Myocyte (in vitro differentiated cells): ENCODE measurements at regions not wholly inside any gene's neighbourhood (a gene's known extent, or its start where the extent isn't known, plus 50 kb on each side); places are given as distances from the start of the nearest gene placed in this dataset.

Experiments
- DNase-seq: peaks from one replicate; pipeline ENCODE4 v3.0.0-alpha.2; 2012; ENCODE audit warnings: low read depth

GRCh38 chr20:11650566-11650965 lies 267.1 kb upstream of the BTBD3 start:
- DNase-seq: no peak

GRCh38 chr20:11651138-11651537 lies 266.6 kb upstream of the BTBD3 start:
- no peak for DNase-seq

GRCh38 chr20:11651647-11652046 lies 266.0 kb upstream of the BTBD3 start:
- DNase-seq: no peak

GRCh38 chr20:11652128-11652527 lies 265.6 kb upstream of the BTBD3 start:
- DNase-seq: no peak

GRCh38 chr20:11654766-11655165 lies 262.9 kb upstream of the BTBD3 start:
- no peak for DNase-seq

- no peak for DNase-seq
Observed at GRCh38 chr20:11660673-11661072, 257.0 kb upstream of the BTBD3 start.

- DNase-seq: no peak
Observed at GRCh38 chr20:11671015-11671511, 246.6 kb upstream of the BTBD3 start.

- DNase-seq: no peak
Observed at GRCh38 chr20:11672959-11673358, 244.7 kb upstream of the BTBD3 start.

GRCh38 chr20:11675920-11676629 lies 241.6 kb upstream of the BTBD3 start:
- DNase-seq: no peak

- DNase-seq: peak; percentile 56
Observed at GRCh38 chr20:11676630-11677287, 240.9 kb upstream of the BTBD3 start.

- DNase-seq: no peak
Observed at GRCh38 chr20:11677428-11677827, 240.3 kb upstream of the BTBD3 start.

- DNase-seq: no peak
Observed at GRCh38 chr20:11677836-11678235, 239.9 kb upstream of the BTBD3 start.

- no peak for DNase-seq
Observed at GRCh38 chr20:11682285-11682684, 235.4 kb upstream of the BTBD3 start.

- DNase-seq: no peak
Observed at GRCh38 chr20:11686195-11686594, 231.5 kb upstream of the BTBD3 start.

GRCh38 chr20:11686820-11687543 lies 230.7 kb upstream of the BTBD3 start:
- DNase-seq: peak; percentile 70

GRCh38 chr20:11687546-11688292 lies 230.0 kb upstream of the BTBD3 start:
- no peak for DNase-seq

GRCh38 chr20:11689262-11689661 lies 228.4 kb upstream of the BTBD3 start:
- DNase-seq: no peak

GRCh38 chr20:11691766-11692165 lies 225.9 kb upstream of the BTBD3 start:
- no peak for DNase-seq

- no peak for DNase-seq
Observed at GRCh38 chr20:11692567-11692966, 225.1 kb upstream of the BTBD3 start.

- no peak for DNase-seq
Observed at GRCh38 chr20:11694467-11694866, 223.2 kb upstream of the BTBD3 start.

GRCh38 chr20:11697055-11697454 lies 220.6 kb upstream of the BTBD3 start:
- no peak for DNase-seq

GRCh38 chr20:11697646-11698045 lies 220.0 kb upstream of the BTBD3 start:
- DNase-seq: no peak
